ENCODE measurements at regions not wholly inside any gene's neighbourhood (a gene's known extent, or its start where the extent isn't known, plus 50 kb on each side); places are given as distances from the start of the nearest gene placed in this dataset.

DNA sequence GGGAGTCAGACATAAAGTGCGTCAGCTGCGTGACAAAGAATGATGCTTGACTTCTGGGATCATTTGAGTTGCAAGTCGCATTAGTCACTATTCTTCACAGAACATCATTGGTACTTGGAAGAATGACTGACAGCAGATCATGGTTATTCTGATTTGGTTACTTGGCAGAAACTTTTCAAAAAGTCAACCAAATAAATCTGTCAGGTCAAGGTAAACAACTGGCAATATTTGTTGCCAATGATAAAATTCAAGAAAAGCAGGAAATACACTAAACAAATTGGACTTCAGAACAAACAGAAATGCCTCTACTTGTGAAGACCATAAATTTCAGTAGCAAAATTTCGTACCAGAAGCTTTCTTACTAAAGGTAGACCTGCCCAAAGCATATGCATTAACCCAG, 221.6 kb downstream of the TFAP2A start:
- TF ChIP-seq, protein P1, sequence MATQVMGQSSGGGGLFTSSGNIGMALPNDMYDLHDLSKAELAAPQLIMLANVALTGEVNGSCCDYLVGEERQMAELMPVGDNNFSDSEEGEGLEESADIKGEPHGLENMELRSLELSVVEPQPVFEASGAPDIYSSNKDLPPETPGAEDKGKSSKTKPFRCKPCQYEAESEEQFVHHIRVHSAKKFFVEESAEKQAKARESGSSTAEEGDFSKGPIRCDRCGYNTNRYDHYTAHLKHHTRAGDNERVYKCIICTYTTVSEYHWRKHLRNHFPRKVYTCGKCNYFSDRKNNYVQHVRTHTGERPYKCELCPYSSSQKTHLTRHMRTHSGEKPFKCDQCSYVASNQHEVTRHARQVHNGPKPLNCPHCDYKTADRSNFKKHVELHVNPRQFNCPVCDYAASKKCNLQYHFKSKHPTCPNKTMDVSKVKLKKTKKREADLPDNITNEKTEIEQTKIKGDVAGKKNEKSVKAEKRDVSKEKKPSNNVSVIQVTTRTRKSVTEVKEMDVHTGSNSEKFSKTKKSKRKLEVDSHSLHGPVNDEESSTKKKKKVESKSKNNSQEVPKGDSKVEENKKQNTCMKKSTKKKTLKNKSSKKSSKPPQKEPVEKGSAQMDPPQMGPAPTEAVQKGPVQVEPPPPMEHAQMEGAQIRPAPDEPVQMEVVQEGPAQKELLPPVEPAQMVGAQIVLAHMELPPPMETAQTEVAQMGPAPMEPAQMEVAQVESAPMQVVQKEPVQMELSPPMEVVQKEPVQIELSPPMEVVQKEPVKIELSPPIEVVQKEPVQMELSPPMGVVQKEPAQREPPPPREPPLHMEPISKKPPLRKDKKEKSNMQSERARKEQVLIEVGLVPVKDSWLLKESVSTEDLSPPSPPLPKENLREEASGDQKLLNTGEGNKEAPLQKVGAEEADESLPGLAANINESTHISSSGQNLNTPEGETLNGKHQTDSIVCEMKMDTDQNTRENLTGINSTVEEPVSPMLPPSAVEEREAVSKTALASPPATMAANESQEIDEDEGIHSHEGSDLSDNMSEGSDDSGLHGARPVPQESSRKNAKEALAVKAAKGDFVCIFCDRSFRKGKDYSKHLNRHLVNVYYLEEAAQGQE (IDR thresholded peaks at IDR 0.05; ENCODE audit: low read depth) = no peak
- TF ChIP-seq CEBPB (IDR thresholded peaks at IDR 0.05) = no peak
- no peak for TF ChIP-seq NFIC (IDR thresholded peaks at IDR 0.05)
- no peak for TF ChIP-seq TAF1 (IDR thresholded peaks at IDR 0.05; ENCODE audit: low read depth)
- TF ChIP-seq TCF12 (IDR thresholded peaks at IDR 0.05; ENCODE audit: low read depth) = no peak
- TF ChIP-seq TEAD4 (IDR thresholded peaks at IDR 0.05) = no peak
- TF ChIP-seq ZBTB7A (IDR thresholded peaks at IDR 0.05; ENCODE audit: low read depth) = no peak
- TF ChIP-seq, protein P2, sequence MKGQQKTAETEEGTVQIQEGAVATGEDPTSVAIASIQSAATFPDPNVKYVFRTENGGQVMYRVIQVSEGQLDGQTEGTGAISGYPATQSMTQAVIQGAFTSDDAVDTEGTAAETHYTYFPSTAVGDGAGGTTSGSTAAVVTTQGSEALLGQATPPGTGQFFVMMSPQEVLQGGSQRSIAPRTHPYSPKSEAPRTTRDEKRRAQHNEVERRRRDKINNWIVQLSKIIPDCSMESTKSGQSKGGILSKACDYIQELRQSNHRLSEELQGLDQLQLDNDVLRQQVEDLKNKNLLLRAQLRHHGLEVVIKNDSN (IDR thresholded peaks at IDR 0.05) = no peak

DNA sequence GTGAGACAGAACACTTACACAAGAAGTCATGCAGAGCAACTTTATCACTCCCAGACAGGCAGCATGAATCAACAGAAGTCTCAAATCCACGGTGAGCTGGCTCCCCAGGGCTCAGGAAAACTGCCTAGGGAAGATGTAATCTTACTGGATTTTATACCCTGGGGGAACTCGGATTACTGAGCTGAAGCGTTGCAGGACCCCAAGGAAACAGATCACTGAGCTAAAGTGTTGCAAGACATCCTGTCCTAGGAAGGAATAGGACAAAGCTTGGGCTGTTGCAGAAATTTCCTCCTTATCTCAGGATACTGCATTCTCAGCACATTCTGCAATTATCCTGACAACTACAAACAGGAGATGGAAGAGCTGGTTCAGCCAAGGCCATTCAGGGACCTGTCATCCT, 224.8 kb downstream of the TFAP2A start:
- TF ChIP-seq YY1 (IDR thresholded peaks at IDR 0.05; ENCODE audit: low read depth) (no peak), TCF12 (IDR thresholded peaks at IDR 0.05; ENCODE audit: low read depth) (no peak)

DNA sequence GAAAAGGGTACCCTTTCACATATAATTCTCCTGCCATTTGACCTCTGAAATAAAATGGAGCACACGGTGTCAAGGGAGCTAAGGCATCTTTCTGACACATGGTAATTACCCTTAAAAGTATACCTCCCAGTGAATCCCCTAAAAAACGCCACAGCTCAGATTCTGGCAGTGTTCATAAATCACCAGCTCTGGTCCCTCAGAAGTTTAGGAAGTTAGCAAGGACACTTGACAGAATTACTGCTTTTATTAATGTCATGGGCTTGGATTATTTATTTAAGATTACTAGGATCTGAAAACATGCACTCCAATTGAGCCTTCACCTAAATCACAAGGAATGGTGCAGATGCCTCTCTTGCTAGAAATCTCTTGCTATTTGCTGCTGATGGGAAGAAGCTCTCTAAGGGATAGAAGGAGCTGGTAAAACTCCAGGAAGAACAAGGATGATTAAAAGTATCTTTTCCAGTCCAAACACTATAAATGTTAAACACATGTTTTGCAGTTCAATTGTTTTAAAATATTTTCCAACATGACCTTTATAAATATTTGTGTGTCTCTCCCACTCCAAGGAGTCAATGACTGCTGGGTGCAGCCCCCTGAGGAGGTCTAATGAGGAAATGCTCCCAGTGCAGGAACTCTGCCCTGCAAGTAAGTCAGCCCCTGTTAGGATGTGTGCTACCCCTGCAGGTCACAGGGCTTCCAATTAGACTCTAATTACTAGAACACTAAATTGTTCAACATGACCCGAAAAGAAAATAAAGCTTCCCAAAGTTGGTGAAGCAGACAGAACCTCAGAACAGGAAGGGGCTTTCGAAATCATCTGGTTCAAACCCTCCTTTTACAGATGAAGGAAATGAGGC, 230.3 kb downstream of the TFAP2A start:
- TF ChIP-seq, protein P1 (IDR thresholded peaks at IDR 0.05; ENCODE audit: low read depth) = no peak
- no peak for TF ChIP-seq TCF12 (IDR thresholded peaks at IDR 0.05; ENCODE audit: low read depth)
- no peak for TF ChIP-seq RAD21 (IDR thresholded peaks at IDR 0.05; ENCODE audit: low read depth)
- no peak for TF ChIP-seq CREB1 (IDR thresholded peaks at IDR 0.05; ENCODE audit: low read depth)
- TF ChIP-seq FOXM1 (IDR thresholded peaks at IDR 0.05; ENCODE audit: borderline replicate concordance, low read depth) = no peak
- no peak for TF ChIP-seq YY1 (IDR thresholded peaks at IDR 0.05; ENCODE audit: low read depth)
- TF ChIP-seq NFIC (IDR thresholded peaks at IDR 0.05) = no peak
- TF ChIP-seq, protein P3, sequence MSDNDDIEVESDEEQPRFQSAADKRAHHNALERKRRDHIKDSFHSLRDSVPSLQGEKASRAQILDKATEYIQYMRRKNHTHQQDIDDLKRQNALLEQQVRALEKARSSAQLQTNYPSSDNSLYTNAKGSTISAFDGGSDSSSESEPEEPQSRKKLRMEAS (IDR thresholded peaks at IDR 0.05) = no peak
- no peak for TF ChIP-seq TEAD4 (IDR thresholded peaks at IDR 0.05)
- TF ChIP-seq, protein P2 (IDR thresholded peaks at IDR 0.05) = no peak

DNA sequence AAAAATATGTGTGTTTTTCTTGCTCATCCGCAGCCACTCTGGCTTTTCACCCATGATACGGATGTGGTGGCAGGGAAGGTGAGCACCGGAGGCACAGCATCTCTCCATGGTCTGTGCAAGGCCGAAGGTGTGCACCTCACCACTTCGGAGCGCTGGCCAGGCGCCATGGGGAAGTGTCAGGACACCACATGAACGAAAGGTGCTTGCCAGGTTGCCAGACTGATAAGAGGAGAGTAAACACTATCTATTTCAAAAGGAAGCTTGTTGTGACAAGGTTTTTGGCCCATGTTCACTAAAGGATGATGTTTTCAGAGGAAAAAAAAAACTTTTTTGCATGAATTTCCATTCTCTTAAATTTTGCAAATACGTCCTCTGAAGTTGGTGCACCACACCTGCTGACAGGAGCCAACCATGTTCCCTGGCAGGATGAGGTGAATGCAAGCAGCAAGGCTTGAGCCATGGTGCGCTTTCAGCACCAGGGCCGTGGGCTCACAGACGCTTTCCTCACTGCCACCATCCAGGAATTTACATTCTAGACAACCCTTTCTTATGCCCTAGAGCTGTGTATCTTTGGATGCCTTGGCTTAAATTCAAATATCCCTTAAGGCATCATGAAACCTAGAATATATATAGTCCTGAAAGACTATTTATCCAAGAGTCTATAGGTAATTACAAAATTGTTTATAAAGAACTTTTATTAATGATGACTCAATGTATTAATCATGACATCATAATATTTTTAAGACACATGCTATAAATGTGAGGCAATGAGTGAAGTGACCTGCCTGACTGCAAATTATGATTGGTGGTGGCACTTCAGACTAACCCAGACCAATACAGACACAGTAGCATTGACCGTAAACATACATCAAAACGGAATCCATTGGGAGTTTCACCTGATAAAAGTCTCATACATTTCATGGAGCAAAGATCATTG, 234.5 kb downstream of the TFAP2A start:
- TF ChIP-seq TAF1 (IDR thresholded peaks at IDR 0.05; ENCODE audit: low read depth) = no peak
- no peak for TF ChIP-seq YY1 (IDR thresholded peaks at IDR 0.05; ENCODE audit: low read depth)
- no peak for TF ChIP-seq FOXM1 (IDR thresholded peaks at IDR 0.05; ENCODE audit: borderline replicate concordance, low read depth)
- TF ChIP-seq, protein P2 (IDR thresholded peaks at IDR 0.05) = no peak
- TF ChIP-seq, protein P1 (IDR thresholded peaks at IDR 0.05; ENCODE audit: low read depth) = no peak
- TF ChIP-seq NFIC (IDR thresholded peaks at IDR 0.05) = no peak
- TF ChIP-seq EGR1 (IDR thresholded peaks at IDR 0.05) = no peak
- no peak for TF ChIP-seq ZBTB7A (IDR thresholded peaks at IDR 0.05; ENCODE audit: low read depth)
- TF ChIP-seq RAD21 (IDR thresholded peaks at IDR 0.05; ENCODE audit: low read depth) = no peak
- TF ChIP-seq, protein P3 (IDR thresholded peaks at IDR 0.05) = no peak
- TF ChIP-seq TCF12 (IDR thresholded peaks at IDR 0.05; ENCODE audit: low read depth) = no peak
- TF ChIP-seq CREB1 (IDR thresholded peaks at IDR 0.05; ENCODE audit: low read depth) = no peak
- no peak for TF ChIP-seq CEBPB (IDR thresholded peaks at IDR 0.05)
- TF ChIP-seq EP300 (IDR thresholded peaks at IDR 0.05; ENCODE audit: borderline replicate concordance) = no peak
- TF ChIP-seq TEAD4 (IDR thresholded peaks at IDR 0.05) = no peak

Data from Ishikawa (cell line).